Upper lobe of left lung (tissue), 4 donors: ENCODE measurements at regions not wholly inside any gene's neighbourhood (a gene's known extent, or its start where the extent isn't known, plus 50 kb on each side); places are given as distances from the start of the nearest gene placed in this dataset.

Experiments used
- EP300 ChIP-seq, 4 donors: sonication (generic); formaldehyde crosslinking; IDR thresholded peaks; one replicate each; pipeline ENCODE4 v1.5.1; 2017; ENCODE audit warnings: antibody characterized with exemption in 4 of 4, control low read depth in 2 of 4
- TF ChIP-seq, protein P1 (sequence below), 6 experiments: fragments of 450-650 bp in 4 of 6; fragments of 200-600 bp in 2 of 6; sonication (generic) in 2 of 6; IDR thresholded peaks; one replicate each; pipeline ENCODE4 v1.5.1; 2016 to 2019; ENCODE audit warnings: antibody characterized with exemption in 6 of 6

DNA sequence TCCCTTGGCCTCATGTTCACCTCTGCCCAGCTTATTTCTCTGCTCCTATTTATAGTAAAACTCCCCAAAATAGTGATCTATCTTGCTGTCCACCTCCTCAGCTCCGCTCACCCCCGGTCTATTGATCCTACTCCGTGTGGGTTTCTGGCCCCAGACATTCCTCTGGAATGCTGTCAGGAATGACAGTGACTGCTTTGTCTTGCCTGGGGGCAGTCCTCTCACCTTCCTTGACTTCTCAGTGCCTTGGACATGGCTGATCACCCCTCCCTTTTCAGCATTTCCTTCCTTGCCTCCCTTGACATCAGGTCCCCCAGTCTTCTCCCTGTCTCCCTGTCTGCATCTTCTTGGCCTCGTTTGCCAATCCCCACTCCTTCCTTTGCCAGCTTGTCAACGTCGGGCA, 108.1 kb upstream of the BACE2 start:
- TF ChIP-seq EP300 (IDR thresholded peaks at IDR 0.05) = no peak
- TF ChIP-seq, protein P1, sequence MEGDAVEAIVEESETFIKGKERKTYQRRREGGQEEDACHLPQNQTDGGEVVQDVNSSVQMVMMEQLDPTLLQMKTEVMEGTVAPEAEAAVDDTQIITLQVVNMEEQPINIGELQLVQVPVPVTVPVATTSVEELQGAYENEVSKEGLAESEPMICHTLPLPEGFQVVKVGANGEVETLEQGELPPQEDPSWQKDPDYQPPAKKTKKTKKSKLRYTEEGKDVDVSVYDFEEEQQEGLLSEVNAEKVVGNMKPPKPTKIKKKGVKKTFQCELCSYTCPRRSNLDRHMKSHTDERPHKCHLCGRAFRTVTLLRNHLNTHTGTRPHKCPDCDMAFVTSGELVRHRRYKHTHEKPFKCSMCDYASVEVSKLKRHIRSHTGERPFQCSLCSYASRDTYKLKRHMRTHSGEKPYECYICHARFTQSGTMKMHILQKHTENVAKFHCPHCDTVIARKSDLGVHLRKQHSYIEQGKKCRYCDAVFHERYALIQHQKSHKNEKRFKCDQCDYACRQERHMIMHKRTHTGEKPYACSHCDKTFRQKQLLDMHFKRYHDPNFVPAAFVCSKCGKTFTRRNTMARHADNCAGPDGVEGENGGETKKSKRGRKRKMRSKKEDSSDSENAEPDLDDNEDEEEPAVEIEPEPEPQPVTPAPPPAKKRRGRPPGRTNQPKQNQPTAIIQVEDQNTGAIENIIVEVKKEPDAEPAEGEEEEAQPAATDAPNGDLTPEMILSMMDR (IDR thresholded peaks at IDR 0.05) = no peak
